ENCODE measurements at regions not wholly inside any gene's neighbourhood (a gene's known extent, or its start where the extent isn't known, plus 50 kb on each side); places are given as distances from the start of the nearest gene placed in this dataset.
A peak's percentile ranks its signal among the peaks of the same experiment; 100 is the strongest.
"Not testable (repeated sequence)": the region's sequence is repeated elsewhere in the genome, so short reads cannot be mapped to it uniquely, and the experiment has no call there.

DNA sequence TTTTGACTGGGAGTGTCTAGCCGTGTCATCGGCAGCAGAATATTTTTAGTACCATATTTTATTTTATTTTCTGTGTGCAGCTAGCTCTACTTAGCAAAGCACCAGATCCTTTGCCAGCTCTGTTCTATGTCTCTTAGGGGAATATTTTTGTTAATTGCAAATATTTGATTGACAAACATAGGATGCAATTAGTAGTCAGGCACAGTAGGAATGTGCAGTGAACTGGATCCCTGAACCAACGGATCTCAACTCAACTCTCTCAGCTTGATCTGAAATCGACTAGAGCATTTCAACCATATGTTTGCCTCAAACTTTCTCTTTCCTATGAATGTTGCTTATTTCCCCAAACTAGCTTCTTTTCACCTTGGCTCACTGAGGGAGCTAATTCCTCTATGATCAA is 998.0 kb upstream of the FANCL start:
- no peaks in the 10 kb centered on the region for H3K9me3 Mint-ChIP-seq
- no peaks in the 10 kb centered on the region for H3K36me3 Mint-ChIP-seq (ENCODE audit: low read depth)
- TF ChIP-seq, protein P1, sequence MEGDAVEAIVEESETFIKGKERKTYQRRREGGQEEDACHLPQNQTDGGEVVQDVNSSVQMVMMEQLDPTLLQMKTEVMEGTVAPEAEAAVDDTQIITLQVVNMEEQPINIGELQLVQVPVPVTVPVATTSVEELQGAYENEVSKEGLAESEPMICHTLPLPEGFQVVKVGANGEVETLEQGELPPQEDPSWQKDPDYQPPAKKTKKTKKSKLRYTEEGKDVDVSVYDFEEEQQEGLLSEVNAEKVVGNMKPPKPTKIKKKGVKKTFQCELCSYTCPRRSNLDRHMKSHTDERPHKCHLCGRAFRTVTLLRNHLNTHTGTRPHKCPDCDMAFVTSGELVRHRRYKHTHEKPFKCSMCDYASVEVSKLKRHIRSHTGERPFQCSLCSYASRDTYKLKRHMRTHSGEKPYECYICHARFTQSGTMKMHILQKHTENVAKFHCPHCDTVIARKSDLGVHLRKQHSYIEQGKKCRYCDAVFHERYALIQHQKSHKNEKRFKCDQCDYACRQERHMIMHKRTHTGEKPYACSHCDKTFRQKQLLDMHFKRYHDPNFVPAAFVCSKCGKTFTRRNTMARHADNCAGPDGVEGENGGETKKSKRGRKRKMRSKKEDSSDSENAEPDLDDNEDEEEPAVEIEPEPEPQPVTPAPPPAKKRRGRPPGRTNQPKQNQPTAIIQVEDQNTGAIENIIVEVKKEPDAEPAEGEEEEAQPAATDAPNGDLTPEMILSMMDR (IDR thresholded peaks at IDR 0.05; ENCODE audit: unreplicated experiment in 3 of 3), result no peak
- H3K27ac Mint-ChIP-seq, result peak overlapping the region in 1 of 3 experiments; percentile 13
- no peaks in the 10 kb centered on the region for H3K4me1 Mint-ChIP-seq
- H3K27me3 Mint-ChIP-seq (ENCODE audit: low read depth), result no peaks in the 10 kb centered on the region
- H3K4me3 Mint-ChIP-seq, result no peak overlapping the region

DNA sequence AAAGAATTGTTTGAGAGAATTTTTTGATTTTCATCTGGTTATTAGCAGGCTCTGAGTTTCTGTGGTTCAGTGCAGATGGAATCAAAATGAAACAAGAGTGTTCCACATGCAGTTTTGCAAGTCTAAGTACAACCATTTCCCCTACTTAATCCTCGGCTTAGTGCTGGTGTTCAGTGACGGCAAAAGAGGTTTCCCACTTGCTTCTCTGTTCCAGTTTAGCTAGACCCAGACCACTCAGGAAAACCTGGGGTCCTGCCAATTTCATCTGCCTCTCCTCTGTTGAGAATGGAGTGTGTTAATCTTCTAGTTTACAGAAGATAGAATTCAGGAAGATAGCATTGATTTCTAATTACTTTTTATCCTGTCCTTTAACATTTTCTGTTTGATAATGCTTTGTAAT is 996.2 kb upstream of the FANCL start:
- H3K27me3 Mint-ChIP-seq (ENCODE audit: low read depth), result no peaks in the 10 kb centered on the region
- H3K4me1 Mint-ChIP-seq, result no peaks in the 10 kb centered on the region
- no peak overlapping the region for H3K4me3 Mint-ChIP-seq
- H3K9me3 Mint-ChIP-seq, result no peaks in the 10 kb centered on the region
- TF ChIP-seq, protein P1 (IDR thresholded peaks at IDR 0.05; ENCODE audit: unreplicated experiment in 3 of 3), result no peak
- no peaks in the 10 kb centered on the region for H3K36me3 Mint-ChIP-seq (ENCODE audit: low read depth)
- H3K27ac Mint-ChIP-seq, result no peak overlapping the region

DNA sequence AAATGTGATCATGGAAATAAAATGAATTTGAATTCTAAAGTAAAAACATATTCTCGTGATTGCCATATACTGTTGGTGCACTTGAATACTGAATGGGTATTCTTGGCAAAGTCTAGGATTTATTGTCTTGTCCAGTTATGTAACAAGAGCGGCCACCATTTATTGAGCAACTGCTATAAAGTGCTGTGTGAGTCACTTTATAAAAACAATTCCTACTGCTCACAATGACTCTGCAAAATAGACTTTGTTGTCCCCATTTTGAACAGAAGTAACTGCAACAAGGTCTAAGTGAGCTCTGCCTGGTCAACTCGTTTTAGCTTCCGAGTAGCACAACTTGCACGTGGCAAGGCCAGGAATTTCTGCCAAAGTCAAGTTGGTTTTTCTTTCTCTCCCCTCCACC is 995.6 kb upstream of the FANCL start:
- H3K36me3 Mint-ChIP-seq (ENCODE audit: low read depth), result no peaks in the 10 kb centered on the region
- H3K4me3 Mint-ChIP-seq, result no peak overlapping the region
- H3K27ac Mint-ChIP-seq, result no peak overlapping the region
- TF ChIP-seq, protein P1 (IDR thresholded peaks at IDR 0.05; ENCODE audit: unreplicated experiment in 3 of 3), result no peak
- H3K27me3 Mint-ChIP-seq (ENCODE audit: low read depth), result no peaks in the 10 kb centered on the region
- H3K4me1 Mint-ChIP-seq, result no peaks in the 10 kb centered on the region
- H3K9me3 Mint-ChIP-seq, result no peaks in the 10 kb centered on the region

DNA sequence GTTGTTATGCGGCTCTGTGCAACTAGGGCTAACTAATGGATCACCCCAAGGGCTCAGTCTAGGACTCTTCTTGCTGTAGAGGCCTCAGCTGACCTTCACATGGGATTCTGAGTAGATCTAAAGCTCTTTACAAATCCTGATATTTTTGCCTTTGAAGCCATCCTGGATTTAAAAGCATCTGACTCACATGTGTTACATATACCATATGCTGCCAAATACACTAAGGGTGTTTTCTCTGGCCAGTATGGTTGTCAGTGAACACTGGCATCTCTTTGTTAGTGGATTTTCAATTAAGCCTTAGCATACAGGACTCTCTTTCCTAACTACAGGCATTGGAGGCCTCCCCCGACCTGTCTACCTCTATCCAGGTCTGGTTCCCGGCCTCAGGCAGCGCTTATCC is 992.8 kb upstream of the FANCL start:
- Mint-ChIP-seq H3K4me1 (no peaks in the 10 kb centered on the region), H3K36me3 (ENCODE audit: low read depth) (no peaks in the 10 kb centered on the region), H3K9me3 (no peaks in the 10 kb centered on the region), H3K27me3 (ENCODE audit: low read depth) (no peaks in the 10 kb centered on the region), H3K4me3 (no peak overlapping the region), H3K27ac (no peak overlapping the region)
- TF ChIP-seq, protein P1 (IDR thresholded peaks at IDR 0.05; ENCODE audit: unreplicated experiment in 3 of 3), result no peak

DNA sequence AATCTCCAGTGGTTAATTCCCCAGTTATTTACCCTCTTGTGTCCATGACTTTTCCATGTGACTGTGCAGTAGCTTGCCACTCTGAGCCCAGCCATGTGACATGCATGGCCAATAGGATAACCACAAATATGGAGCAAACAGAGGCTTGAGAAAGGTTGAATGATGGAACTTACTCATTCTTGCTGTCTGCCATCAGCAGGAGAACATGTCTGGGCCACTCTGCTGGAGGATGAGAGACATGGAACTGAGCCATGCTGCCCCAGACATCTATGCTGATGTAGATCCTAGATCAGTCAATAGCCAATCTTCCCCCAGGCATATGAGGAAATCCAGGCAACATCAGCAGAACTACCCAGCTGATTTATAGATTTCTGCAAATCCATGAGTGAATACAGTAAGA is 992.3 kb upstream of the FANCL start:
- Mint-ChIP-seq H3K4me1 (no peaks in the 10 kb centered on the region), H3K4me3 (no peak overlapping the region), H3K27me3 (ENCODE audit: low read depth) (no peaks in the 10 kb centered on the region), H3K36me3 (ENCODE audit: low read depth) (no peaks in the 10 kb centered on the region), H3K27ac (no peak overlapping the region), H3K9me3 (no peaks in the 10 kb centered on the region)
- TF ChIP-seq, protein P1 (IDR thresholded peaks at IDR 0.05; ENCODE audit: unreplicated experiment in 3 of 3), result no peak

DNA sequence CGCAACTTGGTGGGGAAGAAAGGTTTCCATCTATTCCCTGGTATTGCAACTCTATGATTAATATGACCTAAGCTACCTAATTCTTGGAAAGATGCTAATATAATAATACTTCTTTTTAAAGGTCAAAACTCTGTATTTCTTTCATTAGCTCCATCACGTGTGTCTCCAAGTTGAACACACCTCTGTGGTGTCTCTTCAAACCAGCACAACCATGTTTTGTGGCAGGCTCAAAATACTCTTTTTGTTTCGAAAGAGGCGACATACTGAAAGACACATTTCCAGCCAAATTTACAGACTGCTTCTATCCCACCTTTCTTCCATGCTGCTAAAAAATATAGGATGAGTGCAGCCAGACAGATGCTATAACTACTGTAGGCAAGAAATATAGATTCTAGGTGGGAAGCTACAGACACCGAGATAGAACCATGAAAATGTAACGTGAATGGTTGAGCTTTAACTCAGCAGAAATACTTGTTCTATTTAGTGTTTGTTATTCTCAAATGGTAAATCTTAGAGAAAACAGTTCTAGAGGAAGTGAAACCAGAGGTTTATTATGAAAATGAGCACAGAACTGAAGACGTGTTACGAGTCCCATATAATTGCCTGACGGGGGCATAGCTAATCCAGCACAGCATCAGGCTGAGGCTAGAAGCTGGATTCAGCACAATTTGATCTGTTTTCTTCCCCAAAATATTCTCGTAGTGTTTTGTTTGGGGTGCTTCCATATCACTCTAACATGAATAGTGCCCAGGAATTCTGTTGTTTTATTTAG is 991.5 kb upstream of the FANCL start:
- H3K9me3 Mint-ChIP-seq, result no peaks in the 10 kb centered on the region
- TF ChIP-seq, protein P1 (IDR thresholded peaks at IDR 0.05; ENCODE audit: unreplicated experiment in 3 of 3), result no peak
- no peaks in the 10 kb centered on the region for H3K36me3 Mint-ChIP-seq (ENCODE audit: low read depth)
- no peaks in the 10 kb centered on the region for H3K4me1 Mint-ChIP-seq
- H3K27ac Mint-ChIP-seq, result no peak overlapping the region
- no peak overlapping the region for H3K4me3 Mint-ChIP-seq
- no peaks in the 10 kb centered on the region for H3K27me3 Mint-ChIP-seq (ENCODE audit: low read depth)

DNA sequence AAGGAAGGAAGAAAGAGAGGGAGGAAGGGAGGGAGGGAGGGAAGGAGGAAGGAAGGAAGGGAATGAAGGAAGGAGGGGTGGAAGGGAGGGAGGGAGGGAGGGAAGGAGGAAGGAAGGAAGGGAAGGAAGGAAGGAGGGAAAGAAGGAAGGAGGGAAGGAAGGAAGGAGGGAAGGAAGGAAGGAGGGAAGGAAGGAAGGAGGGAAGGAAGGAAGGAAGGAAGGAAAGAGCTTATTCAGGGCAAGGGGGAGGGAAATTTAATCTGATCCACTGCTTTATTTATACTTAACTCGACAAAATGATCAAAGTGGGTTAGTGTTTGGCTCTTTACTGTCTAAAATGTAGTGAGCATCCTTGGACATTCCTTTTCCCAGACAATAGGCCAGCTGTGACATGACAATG is 985.2 kb upstream of the FANCL start:
- H3K36me3 Mint-ChIP-seq (ENCODE audit: low read depth); H3K27ac Mint-ChIP-seq; H3K4me3 Mint-ChIP-seq; H3K27me3 Mint-ChIP-seq (ENCODE audit: low read depth); H3K9me3 Mint-ChIP-seq; H3K4me1 Mint-ChIP-seq: not testable (repeated sequence)

Data from nephron (organoid).